ENCODE measurements at regions not wholly inside any gene's neighbourhood (a gene's known extent, or its start where the extent isn't known, plus 50 kb on each side); places are given as distances from the start of the nearest gene placed in this dataset.

- TF ChIP-seq POLR2AphosphoS5 (IDR thresholded peaks at IDR 0.05; ENCODE audit: low read depth, low read length), result no peak
- no peak for TF ChIP-seq TAF1 (IDR thresholded peaks at IDR 0.05; ENCODE audit: low read depth, low read length)
- no peak for TF ChIP-seq POLR2A (IDR thresholded peaks at IDR 0.05; ENCODE audit: low read depth, low read length)
- TF ChIP-seq PAX5 (IDR thresholded peaks at IDR 0.05; ENCODE audit: insufficient read depth, low read length, severe bottlenecking), result no peak
- no peak for TF ChIP-seq SPI1 (IDR thresholded peaks at IDR 0.05; ENCODE audit: low read depth, low read length)
- no peak for TF ChIP-seq POU2F2 (IDR thresholded peaks at IDR 0.05; ENCODE audit: low read depth, low read length)
Measured at GRCh38 chr3:178313716-178314115, 222.5 kb upstream of the KCNMB2 start.

Measured in GM12891 (cell line).